Right atrium auricular region (tissue), 2 donors: ENCODE measurements at regions not wholly inside any gene's neighbourhood (a gene's known extent, or its start where the extent isn't known, plus 50 kb on each side); places are given as distances from the start of the nearest gene placed in this dataset.
"Not testable (repeated sequence)": the region's sequence is repeated elsewhere in the genome, so short reads cannot be mapped to it uniquely, and the experiment has no call there.

ENCODE experiments used
- DNase-seq: peaks from one replicate; pipeline ENCODE4 v3.0.0-alpha.2; 2019; ENCODE audit warnings: low spot score
- H3K27ac ChIP-seq, 2 donors: fragments of 200-600 bp; sonication (generic); 1 replicate in 1 of 2; 2 replicates in 1 of 2; pipeline ENCODE4 v1.5.1; 2016 to 2019
- H3K27me3 ChIP-seq, 2 donors: fragments of 200-600 bp; sonication (generic); one replicate each; pipeline versions ENCODE4 v1.5.1 to v1.6.0; 2017 to 2019
- H3K36me3 ChIP-seq: fragments of 200-600 bp; sonication (generic); one replicate; pipeline ENCODE4 v1.5.1; 2016
- H3K4me1 ChIP-seq, 2 donors: fragments of 200-600 bp; sonication (generic); one replicate each; pipeline versions ENCODE4 v1.5.1 to v1.6.0; 2017 to 2019
- H3K4me3 ChIP-seq, 2 donors: fragments of 200-600 bp; sonication (generic); 1 replicate in 1 of 2; 2 replicates in 1 of 2; pipeline ENCODE4 v1.5.1; 2017 to 2019; ENCODE audit warnings: mild to moderate bottlenecking in 1 of 2, moderate library complexity in 1 of 2
- H3K9me3 ChIP-seq, 2 donors: fragments of 200-600 bp; sonication (generic); one replicate each; pipeline ENCODE4 v1.5.1; 2019
- TF ChIP-seq, protein P1 (sequence below), 2 donors: fragments of 200-600 bp; sonication (generic); IDR thresholded peaks; one replicate each; pipeline ENCODE4 v1.5.1; 2019; ENCODE audit warnings: antibody characterized with exemption in 2 of 2

- no peaks in the 10 kb centered on the region for H3K27me3 ChIP-seq
- H3K36me3 ChIP-seq: no peaks in the 10 kb centered on the region
- DNase-seq: no peak
- TF ChIP-seq, protein P1, sequence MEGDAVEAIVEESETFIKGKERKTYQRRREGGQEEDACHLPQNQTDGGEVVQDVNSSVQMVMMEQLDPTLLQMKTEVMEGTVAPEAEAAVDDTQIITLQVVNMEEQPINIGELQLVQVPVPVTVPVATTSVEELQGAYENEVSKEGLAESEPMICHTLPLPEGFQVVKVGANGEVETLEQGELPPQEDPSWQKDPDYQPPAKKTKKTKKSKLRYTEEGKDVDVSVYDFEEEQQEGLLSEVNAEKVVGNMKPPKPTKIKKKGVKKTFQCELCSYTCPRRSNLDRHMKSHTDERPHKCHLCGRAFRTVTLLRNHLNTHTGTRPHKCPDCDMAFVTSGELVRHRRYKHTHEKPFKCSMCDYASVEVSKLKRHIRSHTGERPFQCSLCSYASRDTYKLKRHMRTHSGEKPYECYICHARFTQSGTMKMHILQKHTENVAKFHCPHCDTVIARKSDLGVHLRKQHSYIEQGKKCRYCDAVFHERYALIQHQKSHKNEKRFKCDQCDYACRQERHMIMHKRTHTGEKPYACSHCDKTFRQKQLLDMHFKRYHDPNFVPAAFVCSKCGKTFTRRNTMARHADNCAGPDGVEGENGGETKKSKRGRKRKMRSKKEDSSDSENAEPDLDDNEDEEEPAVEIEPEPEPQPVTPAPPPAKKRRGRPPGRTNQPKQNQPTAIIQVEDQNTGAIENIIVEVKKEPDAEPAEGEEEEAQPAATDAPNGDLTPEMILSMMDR (IDR thresholded peaks at IDR 0.05): no peak
- H3K9me3 ChIP-seq: no peaks in the 10 kb centered on the region
- no peak overlapping the region for H3K27ac ChIP-seq
- H3K4me1 ChIP-seq: no peaks in the 10 kb centered on the region
- H3K4me3 ChIP-seq: no peak overlapping the region
Measured at GRCh38 chr20:47847884-47848485, 62.7 kb upstream of the SULF2 start.

- H3K4me3 ChIP-seq, H3K4me1 ChIP-seq: not testable (repeated sequence)
Measured at GRCh38 chr20:47847220-47847619, 61.9 kb upstream of the SULF2 start.

DNA sequence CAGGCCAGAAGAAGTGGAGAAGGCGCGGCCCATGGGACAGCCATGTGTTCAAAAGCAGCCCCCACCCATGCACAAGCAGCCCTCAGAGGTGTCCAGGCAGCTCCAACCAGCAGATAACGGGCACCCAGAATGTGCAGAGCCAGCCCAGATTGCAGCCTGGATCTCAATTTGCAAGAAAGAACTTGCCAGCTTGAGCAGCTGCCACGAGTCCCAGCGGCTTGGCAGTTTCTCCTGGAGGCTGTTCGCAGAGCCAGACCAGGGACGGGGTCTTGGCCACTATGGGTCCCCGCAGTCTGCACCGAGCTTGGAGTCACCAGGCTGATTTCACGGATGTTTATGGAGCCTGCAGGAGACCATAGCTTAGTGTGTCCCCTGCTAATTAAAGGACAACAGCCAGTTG, 61.4 kb upstream of the SULF2 start:
- not testable (repeated sequence) for H3K27ac ChIP-seq, H3K4me3 ChIP-seq, H3K36me3 ChIP-seq, H3K9me3 ChIP-seq, H3K4me1 ChIP-seq, DNase-seq, H3K27me3 ChIP-seq

More at GRCh38 chr20:47847220-47847619, 61.9 kb upstream of the SULF2 start:
- H3K36me3 ChIP-seq, DNase-seq, H3K9me3 ChIP-seq, H3K27ac ChIP-seq, H3K27me3 ChIP-seq: not testable (repeated sequence)

DNA sequence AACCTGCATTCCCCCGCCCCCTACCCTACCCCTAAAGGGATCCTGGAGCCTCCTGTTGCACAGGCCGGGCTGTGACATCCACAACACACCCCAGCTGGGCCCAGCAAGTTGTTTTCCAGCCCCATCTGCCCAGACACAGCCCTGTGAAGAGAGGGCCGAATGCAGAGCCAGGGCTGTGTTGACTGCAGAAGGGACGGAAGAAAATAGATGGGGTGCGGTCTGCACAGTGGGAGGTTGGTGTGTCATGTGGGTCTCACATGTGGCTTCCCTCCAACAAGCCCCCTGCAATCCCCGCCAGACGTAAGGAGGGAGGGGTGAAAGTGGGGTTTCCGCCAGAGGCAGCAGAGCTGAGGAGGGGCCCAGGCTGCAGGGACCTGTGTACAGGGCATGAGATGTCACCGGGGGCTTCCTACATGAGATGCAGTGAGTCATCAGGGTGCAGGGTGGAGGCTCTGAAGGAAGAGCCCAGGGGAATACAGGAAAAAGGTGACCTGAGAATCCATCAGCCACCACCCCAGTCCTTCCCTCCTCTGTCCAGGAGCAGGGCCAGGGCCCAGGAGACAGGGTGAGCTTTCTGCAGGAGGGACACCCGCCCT, 60.2 kb upstream of the SULF2 start:
- not testable (repeated sequence) for H3K9me3 ChIP-seq, H3K4me1 ChIP-seq, DNase-seq, H3K27me3 ChIP-seq, H3K36me3 ChIP-seq, H3K27ac ChIP-seq, H3K4me3 ChIP-seq

DNA sequence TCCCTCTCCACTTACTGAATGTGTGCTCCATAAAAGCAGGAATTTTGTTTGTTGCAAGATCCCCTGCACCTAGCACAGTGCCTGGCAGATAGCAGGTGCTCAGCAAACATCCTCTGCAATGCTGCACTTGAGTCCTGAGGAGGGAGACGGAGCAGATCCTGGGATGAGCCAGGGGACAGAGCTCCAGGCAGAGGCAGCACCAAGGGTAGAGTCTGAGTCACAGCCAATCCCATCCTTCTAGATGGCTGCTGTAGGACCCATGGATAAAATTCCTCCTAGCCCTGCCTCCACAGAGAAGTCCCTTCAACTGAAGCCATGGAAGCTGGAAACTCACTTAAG, 59.3 kb upstream of the SULF2 start:
- H3K36me3 ChIP-seq, H3K4me3 ChIP-seq, H3K27ac ChIP-seq, DNase-seq, H3K27me3 ChIP-seq, H3K4me1 ChIP-seq, H3K9me3 ChIP-seq: not testable (repeated sequence)

DNA sequence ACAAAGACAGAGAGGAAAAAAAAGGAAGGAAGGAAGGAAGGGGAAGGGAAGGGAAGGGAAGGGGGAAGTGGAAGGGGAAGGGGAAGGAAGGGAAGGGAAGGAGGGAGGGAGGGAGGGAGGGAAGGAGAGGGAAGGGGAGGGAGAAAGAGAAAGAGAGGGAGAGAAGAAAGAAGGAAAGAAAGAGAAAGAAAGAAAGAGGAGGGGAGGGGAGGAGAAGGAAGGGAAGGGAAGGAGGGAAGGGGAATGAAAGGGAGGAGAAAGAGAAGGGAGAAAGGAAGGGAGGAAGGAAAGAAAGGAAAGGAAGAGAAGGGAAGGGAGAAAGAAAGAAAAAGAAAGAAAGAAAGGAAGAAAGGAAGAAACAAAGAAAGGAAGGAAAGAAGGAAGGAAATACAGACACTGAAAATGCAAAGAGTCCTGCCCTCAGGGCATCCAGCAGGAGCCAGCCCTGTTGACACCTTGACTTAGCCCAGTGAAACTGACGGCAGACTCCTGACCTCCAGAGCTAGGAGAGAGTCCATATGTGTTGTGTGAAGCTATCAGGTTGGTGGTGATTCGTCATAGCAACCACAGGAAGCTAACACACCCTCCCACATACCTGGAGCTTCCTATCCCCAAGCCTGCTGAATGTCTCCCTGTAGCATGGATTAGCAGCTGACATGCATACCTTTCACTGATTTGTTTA, 58.7 kb upstream of the SULF2 start:
- no peaks in the 10 kb centered on the region for H3K27me3 ChIP-seq
- TF ChIP-seq, protein P1 (IDR thresholded peaks at IDR 0.05): no peak
- H3K27ac ChIP-seq: no peak overlapping the region
- H3K9me3 ChIP-seq: no peaks in the 10 kb centered on the region
- DNase-seq: no peak
- H3K36me3 ChIP-seq: no peaks in the 10 kb centered on the region
- no peak overlapping the region for H3K4me3 ChIP-seq
- H3K4me1 ChIP-seq: no peaks in the 10 kb centered on the region

- not testable (repeated sequence) for DNase-seq, H3K27ac ChIP-seq, H3K27me3 ChIP-seq, H3K9me3 ChIP-seq, H3K4me3 ChIP-seq, H3K36me3 ChIP-seq, H3K4me1 ChIP-seq
Measured at GRCh38 chr20:47842950-47843349, 57.7 kb upstream of the SULF2 start.

DNA sequence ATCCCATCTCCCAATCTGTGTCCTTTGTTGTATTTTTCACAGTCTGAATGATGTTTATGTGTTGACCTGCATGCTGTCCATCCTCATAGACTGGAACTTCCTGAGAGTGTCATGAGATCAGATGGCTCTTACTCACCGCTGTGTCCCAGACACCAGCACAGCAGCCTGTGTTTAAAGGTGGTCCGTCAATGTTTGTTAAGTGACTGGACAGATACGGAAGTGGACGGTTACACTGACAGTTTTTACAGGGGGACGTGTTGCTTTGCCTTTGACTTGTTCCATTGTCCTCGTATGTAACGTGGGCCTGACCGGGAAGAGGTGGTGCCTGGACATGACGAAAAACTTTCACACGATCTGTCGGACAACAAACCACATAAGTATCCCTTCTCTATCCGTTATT, 56.7 kb upstream of the SULF2 start:
- H3K9me3 ChIP-seq, H3K27ac ChIP-seq, H3K27me3 ChIP-seq, H3K4me3 ChIP-seq, H3K4me1 ChIP-seq, H3K36me3 ChIP-seq, DNase-seq: not testable (repeated sequence)

GRCh38 chr20:47836256-47836817, 51.1 kb upstream of the SULF2 start:
- not testable (repeated sequence) for DNase-seq, H3K36me3 ChIP-seq, H3K27ac ChIP-seq, H3K4me1 ChIP-seq, H3K9me3 ChIP-seq, H3K27me3 ChIP-seq, H3K4me3 ChIP-seq
